ENCODE measurements at regions not wholly inside any gene's neighbourhood (a gene's known extent, or its start where the extent isn't known, plus 50 kb on each side); places are given as distances from the start of the nearest gene placed in this dataset.
A peak's percentile ranks its signal among the peaks of the same experiment; 100 is the strongest.

GRCh38 chr12:89951694-89952060 lies 243.0 kb upstream of the ATP2B1 start:
- Histone ChIP-seq H3K4me3 (no peak overlapping the region), H3K4me1 (peaks cover 4 to 54% (median 33%) of the 10 kb centered on the region in 3 donors), H3K9me3 (no peaks in the 10 kb centered on the region), H3K27ac (peak overlapping the region in 2 of 4 donors; percentile 54 to 71), H3K36me3 (no peaks in the 10 kb centered on the region), H3K27me3 (no peaks in the 10 kb centered on the region)
- DNase-seq, result no peak
- intact Hi-C loops (cut with DNase I), result no loop called here
- no peak for TF ChIP-seq POLR2A (IDR thresholded peaks at IDR 0.05)
- no peak for TF ChIP-seq CTCF (IDR thresholded peaks at IDR 0.05)
- 15 to 29% methylated on average over 2 of the region's 2 CpGs for WGBS, 2 donors

- Histone ChIP-seq H3K9me3 (no peaks in the 10 kb centered on the region), H3K36me3 (no peaks in the 10 kb centered on the region), H3K27me3 (no peaks in the 10 kb centered on the region), H3K4me1 (peaks cover 4 to 56% (median 33%) of the 10 kb centered on the region in 3 donors), H3K4me3 (no peak overlapping the region), H3K27ac (peak overlapping the region in 2 of 4 donors; percentile 54 to 71)
- no peak for TF ChIP-seq POLR2A (IDR thresholded peaks at IDR 0.05)
- no peak for TF ChIP-seq CTCF (IDR thresholded peaks at IDR 0.05)
- DNase-seq, result no peak
- intact Hi-C loops (cut with DNase I), result no loop called here
- 26 to 43% methylated on average over 2 of the region's 2 CpGs for WGBS, 2 donors
Measured at GRCh38 chr12:89951050-89951693, 242.5 kb upstream of the ATP2B1 start.

- DNase-seq, result no peak
- Histone ChIP-seq H3K9me3 (no peaks in the 10 kb centered on the region), H3K4me3 (peak overlapping the region in 1 of 4 donors; percentile 33), H3K36me3 (no peaks in the 10 kb centered on the region), H3K27ac (peak overlapping the region in 3 of 4 donors; percentile 54 to 71 (median 70)), H3K27me3 (no peaks in the 10 kb centered on the region), H3K4me1 (peaks cover 4 to 56% (median 33%) of the 10 kb centered on the region in 3 donors)
- WGBS, 2 donors, result 6 to 20% methylated on average over 1 of the region's 1 CpG
- TF ChIP-seq CTCF (IDR thresholded peaks at IDR 0.05) (no peak), POLR2A (IDR thresholded peaks at IDR 0.05) (no peak)
- intact Hi-C loops (cut with DNase I), result no loop called here
Measured at GRCh38 chr12:89950421-89950820, 241.8 kb upstream of the ATP2B1 start.

- 15 to 19% methylated on average over 4 of the region's 4 CpGs for WGBS, 2 donors
- no peaks in the 10 kb centered on the region for H3K36me3 ChIP-seq
- peak overlapping the region in 3 of 4 donors; percentile 54 to 71 (median 70) for H3K27ac ChIP-seq
- no peaks in the 10 kb centered on the region for H3K9me3 ChIP-seq
- intact Hi-C loops (cut with DNase I), result no loop called here
- H3K4me3 ChIP-seq, result peak overlapping the region in 1 of 4 donors; percentile 33
- H3K4me1 ChIP-seq, result peaks cover 4 to 56% (median 33%) of the 10 kb centered on the region in 3 donors
- no peaks in the 10 kb centered on the region for H3K27me3 ChIP-seq
- no peak for DNase-seq
- TF ChIP-seq POLR2A (IDR thresholded peaks at IDR 0.05) (no peak), CTCF (IDR thresholded peaks at IDR 0.05) (peak in 3 of 6 experiments; percentile 24 to 54 (median 48))
Measured at GRCh38 chr12:89949457-89950195, 241.0 kb upstream of the ATP2B1 start.
